DOHH2 (cell line): ENCODE measurements at regions not wholly inside any gene's neighbourhood (a gene's known extent, or its start where the extent isn't known, plus 50 kb on each side); places are given as distances from the start of the nearest gene placed in this dataset.

Experiments used
- CTCF ChIP-seq: fragments of 200-600 bp; sonication (generic); IDR thresholded peaks from one replicate; pipeline ENCODE4 v1.5.1; 2014; ENCODE audit warnings: antibody characterized with exemption, mild to moderate bottlenecking, low read depth, low read length; ENCODE audit not compliant: poor library complexity, severe bottlenecking
- EZH2phosphoT487 ChIP-seq: fragments of 200-600 bp; sonication (generic); IDR thresholded peaks from 2 replicates; pipeline ENCODE4 v1.6.1; 2017; ENCODE audit warnings: borderline replicate concordance, mild to moderate bottlenecking, antibody characterized with exemption, low read length, moderate library complexity, mixed read lengths

GRCh38 chr2:238582159-238582558 lies 155.4 kb downstream of the ASB1 start:
- TF ChIP-seq CTCF (no peak), EZH2phosphoT487 (no peak)
